DMS 273 treated with DMSO at 0.1 percent for 48 hours (cell line): ENCODE measurements at regions not wholly inside any gene's neighbourhood (a gene's known extent, or its start where the extent isn't known, plus 50 kb on each side); places are given as distances from the start of the nearest gene placed in this dataset.

Experiments
- DNase-seq: peaks from one replicate; lab custom pipeline; 2025; lab: John Stamatoyannopoulos, UW

DNA sequence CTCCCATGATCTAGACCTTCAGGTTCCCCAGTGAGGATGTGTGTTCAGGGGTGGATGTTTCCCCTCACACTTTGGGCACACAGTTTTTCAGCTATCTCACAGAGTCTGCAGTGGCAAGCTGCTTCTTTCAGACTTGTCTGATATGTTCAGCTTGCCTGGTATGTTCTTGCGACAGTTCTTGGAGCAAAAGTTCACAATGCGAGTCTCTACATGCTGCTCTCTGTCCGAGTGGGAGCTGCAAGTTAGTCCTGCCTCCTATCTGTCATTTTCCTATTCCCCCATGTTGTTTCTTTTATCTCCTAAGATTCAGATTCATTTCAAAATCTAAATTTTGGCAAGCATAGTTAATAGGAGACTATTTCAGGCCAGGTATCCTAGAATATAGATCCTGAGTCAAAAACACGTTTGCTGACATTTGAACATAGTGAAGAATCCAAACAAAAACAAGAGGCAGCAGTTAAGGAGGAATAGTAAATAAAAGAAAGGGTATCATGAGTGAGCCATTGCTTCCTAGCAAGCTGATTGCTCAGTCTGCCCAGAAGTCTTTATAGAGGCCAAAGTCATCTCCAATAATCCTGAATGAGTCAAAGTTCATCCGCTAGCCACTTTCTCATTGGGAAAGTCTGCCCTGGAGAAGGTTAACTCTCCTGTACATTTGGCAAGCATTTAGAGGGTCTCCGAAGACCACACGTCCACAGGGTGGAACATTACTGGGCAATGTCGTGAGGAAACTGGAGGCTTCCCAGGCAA lies 140.2 kb upstream of the MOCS1 start:
- no peak for DNase-seq

DNA sequence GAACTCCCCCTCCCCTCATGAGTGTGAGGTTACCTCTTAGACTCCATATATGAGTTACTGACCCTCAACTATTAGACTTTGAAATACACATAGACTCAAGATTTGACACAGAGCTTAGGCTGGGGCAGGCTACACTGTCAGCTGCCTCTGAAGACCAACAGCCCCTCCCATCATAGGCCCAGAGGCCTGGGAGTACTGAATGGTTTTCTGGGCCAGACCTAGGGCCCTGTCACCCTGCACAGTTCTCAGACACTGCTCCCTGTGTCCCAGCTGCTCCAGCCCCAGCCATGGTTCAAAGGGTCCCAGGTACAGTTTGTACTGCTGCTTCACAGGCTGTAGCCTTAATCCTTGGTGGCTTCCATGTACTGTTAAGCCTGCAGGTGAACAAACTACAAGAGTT lies 132.1 kb upstream of the MOCS1 start:
- DNase-seq, result no peak

DNA sequence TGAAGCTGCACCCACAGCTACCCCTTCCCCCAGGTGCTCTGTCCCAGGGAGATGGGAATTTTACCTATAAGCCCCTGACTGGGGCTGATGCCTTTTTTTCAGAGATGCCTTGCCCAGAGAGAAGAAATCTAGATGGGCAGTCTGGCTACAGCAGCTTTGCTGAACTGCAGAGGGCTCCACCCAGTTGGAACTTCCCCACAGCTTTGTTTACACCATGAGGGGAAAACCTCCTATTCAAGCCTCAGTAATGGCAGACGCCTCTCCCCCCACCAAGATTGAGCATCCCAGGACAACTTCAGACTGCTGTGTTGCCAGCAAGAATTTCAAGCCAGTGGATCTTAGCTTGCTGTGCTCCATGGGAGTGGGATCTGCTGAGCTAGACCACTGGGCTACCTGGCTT lies 122.6 kb upstream of the MOCS1 start:
- DNase-seq, result no peak

DNA sequence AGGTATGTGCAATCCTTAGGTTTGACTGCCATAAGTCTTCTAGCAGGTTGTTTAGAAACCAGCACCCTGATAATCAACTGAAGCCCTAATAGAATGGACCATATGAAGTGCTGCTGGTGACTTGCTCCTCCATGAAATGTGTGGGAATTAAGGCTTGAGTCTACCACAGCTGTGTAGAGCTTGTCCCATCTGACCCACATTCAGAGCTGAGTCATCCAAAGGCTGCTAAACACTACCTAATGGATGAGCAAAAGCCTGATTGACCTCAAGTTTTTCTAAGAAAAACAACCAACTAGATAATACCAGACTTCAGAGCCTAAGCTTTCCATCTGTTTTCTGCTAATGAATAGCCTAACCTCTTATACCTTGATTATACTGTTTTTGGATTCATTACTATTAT lies 120.3 kb upstream of the MOCS1 start:
- no peak for DNase-seq

DNA sequence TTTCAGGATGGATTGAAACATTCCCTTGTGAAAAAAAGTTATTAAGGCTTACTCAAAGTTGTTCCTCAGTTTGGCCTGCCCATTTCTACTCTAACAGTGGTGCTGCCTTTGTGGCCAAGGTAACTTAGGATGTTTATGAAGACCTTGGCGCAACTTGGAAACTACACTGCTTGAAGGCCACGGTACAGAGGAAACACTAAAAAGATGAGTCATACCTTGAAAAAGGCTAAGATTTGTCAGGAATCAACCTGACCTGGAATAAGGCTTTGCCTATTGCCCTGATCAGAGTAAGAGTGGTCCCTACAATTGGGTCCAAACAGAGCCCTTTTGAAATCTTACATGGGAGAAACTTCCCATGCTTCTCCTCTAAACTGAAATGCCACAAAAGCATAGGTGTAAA lies 119.9 kb upstream of the MOCS1 start:
- DNase-seq, result no peak

DNA sequence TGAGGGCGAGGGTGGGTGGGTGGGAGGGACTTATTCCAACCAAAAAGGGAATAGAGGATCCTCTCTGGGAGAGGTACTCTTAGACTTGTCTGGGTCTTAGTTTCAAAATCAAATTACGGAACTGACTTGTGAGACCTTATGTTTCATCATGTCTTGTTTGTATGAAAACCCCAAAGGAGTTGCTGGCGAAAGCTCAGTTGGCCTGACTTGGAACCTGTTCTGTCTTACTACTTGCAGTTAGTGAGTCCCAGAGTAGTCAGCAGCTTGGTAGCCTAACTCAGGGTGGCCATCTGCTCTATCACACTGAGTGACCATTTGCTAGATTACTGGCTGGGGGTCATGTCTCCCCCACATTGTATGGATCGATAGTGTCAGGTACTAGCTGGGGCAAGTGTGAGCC lies 114.9 kb upstream of the MOCS1 start:
- DNase-seq, result no peak

DNA sequence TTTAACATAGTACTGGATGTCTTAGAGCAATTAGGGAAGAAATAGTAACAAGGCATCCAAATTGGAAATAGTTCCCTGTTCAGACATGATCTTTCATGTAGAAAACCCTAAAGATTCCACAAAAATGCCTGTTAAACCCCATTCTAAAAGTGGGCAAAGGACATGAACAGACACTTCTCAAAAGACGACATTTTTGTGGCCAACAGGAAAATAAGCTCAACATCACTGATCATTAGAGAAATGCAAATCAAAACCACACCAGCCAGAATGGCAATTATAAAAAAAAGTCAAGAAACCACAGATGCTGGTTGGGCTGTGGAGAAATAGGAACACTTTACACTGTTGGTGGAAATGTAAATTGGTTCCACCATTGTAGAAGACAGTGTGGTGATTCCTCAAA lies 109.9 kb upstream of the MOCS1 start:
- DNase-seq, result no peak

DNA sequence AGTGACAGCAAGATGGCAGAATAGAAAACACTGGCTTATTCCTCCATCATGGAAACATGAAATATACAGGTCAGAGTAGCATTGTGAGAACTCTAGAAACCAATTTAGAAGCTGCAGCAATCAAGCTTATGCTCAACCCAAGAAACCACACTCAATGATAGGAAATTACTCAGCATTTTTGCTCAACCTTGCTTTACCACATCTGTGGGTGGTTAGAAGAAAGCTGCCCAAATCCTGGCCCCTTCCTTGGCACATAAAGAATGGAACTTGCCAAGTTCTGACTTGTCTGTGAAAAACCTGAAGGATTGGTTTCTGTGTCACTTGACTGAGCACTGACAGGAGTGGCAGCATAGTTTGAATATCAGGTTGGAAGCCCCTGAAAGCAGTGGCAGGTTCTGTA lies 108.0 kb upstream of the MOCS1 start:
- DNase-seq, result no peak

DNA sequence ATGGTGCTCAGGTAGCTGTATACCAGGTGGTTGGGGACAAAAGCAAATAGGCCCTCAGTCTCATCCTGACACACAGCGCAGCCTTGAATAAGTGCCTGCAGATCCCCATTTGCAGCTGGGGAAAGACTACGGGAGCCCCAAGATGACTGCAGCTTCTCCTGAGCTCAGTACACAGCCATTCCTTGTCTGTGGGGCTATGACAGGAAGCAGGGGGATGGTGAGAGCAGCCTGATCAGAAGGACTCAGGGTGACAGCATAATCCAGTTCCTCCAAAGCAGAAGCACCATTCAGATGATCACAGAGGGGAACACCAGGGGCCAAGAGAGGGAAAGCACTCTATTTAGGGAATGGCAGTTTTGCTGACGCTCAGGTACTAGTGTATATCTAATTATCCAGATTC lies 104.8 kb upstream of the MOCS1 start:
- DNase-seq, result no peak

DNA sequence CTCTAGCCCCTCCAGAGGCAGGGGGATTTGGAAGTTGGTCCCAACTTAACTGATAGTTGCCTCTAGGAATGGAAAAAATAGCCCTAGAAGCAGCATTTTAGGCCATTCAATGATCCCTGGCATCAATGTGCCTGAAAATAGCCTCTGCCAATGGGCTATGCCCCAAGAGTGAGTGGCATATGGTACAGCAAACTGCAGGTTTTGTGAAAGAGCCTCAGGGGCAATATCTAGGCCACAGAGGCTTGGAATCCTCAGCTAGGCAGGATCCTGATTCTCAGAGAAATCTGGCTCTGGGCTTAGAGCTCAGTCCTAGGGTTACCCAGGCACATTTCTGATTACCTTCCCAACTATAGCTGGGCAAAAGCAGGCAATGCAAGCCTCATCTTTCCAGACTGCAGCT lies 104.4 kb upstream of the MOCS1 start:
- DNase-seq, result no peak

DNA sequence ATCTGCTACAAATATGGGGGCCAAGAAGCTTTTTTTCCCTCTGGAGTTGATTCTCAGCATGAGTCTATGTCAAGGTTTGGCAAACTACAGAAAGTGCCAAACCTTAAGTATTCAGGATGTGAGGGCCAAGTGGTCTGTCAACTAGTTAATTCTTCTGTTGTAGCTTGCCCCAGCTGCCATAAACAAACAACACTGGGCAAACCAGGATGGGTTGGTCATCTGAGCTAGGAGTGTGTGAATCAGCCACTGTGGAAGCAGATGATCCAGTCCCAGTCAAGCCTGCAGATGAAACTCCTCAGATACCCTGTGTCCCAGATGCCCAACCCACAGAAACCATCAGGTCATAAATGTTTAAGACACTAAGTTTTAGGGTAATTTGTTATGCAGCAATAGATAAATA lies 103.0 kb upstream of the MOCS1 start:
- no peak for DNase-seq

DNA sequence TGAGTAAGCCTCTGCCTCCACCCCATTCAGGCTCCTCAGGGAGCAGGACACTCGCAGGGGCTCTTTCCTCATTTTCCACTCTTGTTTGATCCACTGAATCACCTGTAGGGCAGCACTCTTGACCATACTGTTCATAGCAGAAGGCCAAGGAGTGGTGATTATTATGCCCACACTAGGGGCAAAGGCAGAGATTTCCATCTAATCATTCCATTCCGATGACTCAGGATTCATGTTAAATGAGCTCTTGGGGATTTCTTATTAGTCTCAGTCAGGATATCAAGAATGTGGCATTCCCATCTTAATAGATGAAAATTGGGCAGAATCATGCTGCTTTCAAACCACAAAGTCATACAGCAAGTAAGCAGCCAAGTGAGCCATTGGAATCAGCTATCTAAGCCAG lies 101.9 kb upstream of the MOCS1 start:
- DNase-seq, result no peak

DNA sequence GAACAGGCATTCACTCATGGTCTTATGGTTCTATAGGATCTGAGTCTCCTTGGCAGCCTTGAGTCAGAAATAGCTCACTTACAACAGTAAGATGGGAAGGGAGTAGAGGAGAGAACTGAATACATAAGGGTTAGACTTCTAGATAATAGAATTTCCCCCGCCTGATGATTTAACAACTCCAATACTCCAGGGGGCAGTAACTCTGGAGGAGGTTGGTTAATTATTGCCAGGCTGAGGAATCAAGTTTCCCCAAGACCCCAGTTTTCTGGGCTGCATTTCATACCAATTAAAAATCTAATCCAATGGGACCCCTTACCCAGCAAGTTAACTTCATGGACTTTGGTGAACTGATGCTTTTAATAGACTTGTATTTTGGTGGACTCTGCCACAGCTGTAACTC lies 94.2 kb upstream of the MOCS1 start:
- no peak for DNase-seq

DNA sequence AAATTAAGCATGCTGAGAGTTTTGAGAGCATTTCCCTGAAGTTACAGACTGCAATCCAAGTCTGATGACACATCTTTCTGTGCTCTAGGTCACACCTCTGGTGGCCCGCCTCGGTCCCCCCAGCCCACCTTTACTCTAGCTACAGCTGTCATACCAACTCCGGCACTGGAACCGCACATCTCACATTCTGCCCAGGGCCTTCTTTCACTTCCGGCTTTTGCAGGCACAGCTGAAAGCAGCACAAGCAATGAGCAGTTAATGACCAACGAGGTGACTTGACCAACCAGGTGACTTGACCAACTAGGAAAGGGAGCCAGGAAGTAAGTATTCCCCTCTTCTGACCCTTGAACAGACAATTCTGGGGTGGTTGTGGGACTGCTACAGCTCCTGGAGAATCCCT lies 88.6 kb upstream of the MOCS1 start:
- no peak for DNase-seq

DNA sequence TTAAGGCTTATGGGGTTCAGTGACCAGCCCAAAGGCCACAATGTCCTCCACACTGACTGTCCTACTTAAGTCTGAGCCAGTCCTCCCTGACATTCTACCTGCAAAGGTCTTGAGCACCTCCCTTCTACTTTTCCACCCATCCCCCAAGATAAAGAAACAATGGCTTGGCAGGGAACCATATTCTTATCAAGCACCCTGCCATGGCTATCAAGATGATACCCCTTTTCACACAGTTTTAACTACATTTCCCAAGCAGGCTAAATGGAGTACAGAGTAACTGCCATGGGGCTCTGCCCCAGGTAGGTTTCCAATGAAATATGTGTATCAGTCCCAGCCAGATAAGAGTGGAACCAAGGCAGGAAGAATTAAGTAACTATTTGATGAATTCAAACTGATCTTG lies 85.9 kb upstream of the MOCS1 start:
- DNase-seq, result no peak

DNA sequence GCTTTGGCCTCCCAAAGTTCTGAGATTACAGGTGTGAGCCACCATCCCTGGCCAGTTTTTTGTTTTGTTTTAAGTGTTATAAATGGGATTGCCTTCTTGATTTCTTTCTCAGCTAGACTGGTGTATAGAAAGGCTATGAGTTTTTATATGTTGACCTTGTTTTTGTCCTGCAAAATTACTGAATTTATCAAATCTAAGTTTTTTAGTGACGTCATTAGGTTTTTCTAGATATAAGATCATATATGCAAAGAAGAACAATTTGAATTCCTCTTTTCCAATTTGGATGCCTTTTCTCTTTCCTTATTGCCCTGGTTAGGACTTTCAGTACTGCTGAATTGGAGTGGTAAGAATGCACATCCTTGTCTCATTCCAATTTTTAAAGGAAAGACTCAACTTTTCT lies 81.3 kb upstream of the MOCS1 start:
- DNase-seq, result no peak

DNA sequence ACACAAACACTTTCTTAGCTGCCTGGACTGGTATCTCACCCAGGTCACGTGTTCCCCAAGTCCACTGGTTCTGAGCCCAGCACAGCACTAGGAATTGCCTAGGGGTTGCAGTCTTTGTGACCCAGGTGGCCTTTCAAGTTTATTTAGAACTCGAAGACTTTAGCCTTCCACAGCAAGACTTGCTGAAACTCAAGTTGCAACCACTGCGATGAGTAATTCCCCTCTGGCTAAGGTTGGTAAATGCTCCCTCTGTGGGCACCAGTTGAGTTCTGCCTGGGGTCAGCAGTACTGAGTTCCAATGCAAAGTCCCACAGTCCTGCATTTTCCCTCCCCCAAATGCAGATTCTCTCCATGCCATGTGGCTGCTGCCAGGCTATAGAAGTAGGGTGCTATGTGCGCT lies 77.6 kb upstream of the MOCS1 start:
- no peak for DNase-seq

DNA sequence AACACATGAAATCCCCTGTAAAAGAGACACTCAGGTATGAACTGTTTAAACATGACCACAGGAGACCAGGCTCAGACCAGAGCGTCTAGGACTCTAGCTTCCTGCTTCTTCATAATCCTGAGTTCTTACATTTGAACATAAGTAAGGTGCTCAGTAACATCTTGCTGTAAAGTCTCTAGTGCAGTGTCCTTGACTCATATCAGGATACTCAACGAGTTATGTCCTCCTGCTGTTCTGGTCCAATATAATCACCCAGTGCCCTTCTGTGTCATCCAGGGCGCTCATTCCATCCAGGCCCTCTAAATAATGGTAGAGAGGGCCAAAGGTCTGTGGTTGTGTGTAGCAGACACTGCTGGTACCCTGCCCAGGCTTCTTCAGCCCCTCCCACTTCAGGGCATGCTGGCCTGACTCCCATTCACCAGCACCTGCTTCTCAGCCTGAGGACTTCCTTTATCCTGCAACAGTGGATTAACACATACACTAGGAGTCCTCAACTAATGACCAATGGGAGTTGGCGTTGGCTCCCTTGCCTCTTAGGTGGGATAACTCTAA lies 66.8 kb upstream of the MOCS1 start:
- no peak for DNase-seq

DNA sequence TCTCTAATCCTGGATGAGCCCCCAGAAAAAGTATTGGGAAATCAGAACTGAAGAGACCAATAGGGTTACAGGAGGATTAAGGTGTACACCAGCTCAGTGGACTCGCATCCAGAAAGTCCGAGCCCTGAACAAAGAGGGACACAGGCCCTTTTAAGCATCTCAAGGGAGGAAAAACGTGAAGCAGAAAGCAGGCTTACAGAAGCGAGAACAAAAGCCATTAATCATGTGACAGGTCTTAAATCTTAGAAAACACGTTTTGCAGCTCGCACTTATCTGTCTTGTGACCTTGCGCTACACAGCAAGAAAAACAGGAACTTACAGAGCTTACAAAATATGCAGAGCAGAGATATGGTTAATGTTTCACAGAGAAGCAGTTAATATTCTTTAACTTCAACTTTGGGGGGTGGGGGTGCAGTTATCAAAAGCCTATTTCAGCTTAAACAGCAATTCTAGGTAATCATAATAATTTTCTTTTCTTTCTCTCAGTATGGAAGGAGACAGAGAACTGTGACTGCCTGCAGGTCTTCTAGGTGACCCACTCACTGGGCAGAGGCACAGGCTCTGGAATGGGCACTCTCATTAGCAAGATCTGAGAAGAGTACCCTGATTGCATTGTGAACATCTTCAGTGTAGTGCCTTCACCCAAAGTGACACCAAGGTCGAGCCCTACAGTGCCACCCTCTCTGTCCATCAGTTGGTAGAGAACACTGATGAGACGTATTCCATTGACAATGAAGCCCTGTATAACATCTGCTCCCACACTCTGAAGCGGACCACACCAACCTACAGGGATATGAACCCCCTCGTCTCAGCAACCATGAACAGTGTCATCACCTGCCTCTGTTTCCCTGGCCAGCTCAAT lies 65.0 kb upstream of the MOCS1 start:
- DNase-seq, result no peak

DNA sequence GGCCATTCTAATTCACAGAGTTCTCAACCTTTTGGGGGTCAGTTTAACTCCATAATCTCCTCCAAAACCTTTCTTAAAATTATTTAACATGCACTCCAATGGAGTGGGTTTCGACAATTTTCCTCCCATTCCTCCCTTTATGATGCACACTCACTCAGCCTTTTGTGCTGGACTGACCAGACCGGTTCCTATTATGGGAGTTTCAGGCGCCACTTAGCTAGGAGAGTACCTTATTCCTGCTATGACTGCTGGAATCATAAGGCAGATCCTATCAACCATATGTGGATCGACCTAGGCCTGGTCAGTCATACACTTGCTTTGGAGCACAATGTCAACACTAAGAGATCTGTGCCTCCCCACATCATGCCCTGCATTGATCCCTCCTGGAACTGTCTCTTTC lies 63.9 kb upstream of the MOCS1 start:
- no peak for DNase-seq

DNA sequence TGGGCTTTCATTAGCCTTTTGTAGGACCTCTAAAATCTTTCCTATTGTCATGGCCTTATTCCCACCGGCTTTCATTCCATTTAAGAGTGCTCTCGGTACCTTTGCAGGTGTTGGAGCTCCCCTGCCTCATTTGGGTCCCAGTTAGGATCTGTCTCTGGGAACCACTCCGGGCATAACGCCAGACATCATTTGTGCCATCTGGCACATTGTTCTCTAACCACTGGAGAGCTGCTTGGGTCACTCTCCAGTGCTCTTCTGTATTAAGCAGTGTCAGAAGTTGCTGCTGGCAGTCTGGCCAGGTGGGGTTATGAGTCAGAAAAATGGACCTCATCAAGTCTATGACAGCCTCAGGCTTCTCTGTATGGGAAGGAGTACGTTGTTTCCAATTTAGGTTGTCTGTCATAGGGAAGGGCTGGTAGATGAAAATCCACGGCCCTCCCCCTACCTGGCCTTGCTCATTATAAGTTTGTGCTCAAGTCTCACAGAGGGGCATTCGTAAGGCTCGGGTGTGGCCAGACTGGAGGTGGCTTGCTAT lies 62.9 kb upstream of the MOCS1 start:
- no peak for DNase-seq

DNA sequence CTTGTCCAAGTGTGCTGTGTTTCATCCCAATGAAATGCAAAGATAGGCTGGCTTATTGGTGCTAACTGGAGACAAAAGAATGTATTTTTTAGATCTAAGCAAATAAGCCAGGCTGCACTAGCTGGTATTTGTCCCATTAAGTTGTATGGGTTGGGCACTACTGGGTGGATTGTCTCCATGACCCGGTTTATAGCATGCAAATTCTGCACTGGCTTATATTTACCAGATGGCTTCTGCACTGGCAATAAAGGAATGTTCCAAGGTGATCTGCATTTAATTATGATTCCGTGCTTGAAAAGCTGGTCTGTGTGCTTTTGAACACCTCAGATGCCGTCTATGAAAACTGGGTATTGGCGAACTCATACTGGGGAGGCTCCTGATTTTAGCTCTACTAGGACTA lies 61.4 kb upstream of the MOCS1 start:
- DNase-seq, result no peak
